PC-9 (cell line): ENCODE measurements at regions not wholly inside any gene's neighbourhood (a gene's known extent, or its start where the extent isn't known, plus 50 kb on each side); places are given as distances from the start of the nearest gene placed in this dataset.

ENCODE experiments used
- EZH2 ChIP-seq: fragments of 200-600 bp; sonication (generic); IDR thresholded peaks from 2 replicates; pipeline ENCODE4 v1.8.0; 2017; ENCODE audit warnings: antibody characterized with exemption, low read depth
- TF ChIP-seq, protein P1 (sequence below): fragments of 200-600 bp; sonication (generic); conservative IDR thresholded peaks from 2 replicates; pipeline ENCODE4 v1.6.1; 2017; ENCODE audit warnings: mixed run types, antibody characterized with exemption, mild to moderate bottlenecking, moderate library complexity

- no peak for TF ChIP-seq EZH2
- TF ChIP-seq, protein P1, sequence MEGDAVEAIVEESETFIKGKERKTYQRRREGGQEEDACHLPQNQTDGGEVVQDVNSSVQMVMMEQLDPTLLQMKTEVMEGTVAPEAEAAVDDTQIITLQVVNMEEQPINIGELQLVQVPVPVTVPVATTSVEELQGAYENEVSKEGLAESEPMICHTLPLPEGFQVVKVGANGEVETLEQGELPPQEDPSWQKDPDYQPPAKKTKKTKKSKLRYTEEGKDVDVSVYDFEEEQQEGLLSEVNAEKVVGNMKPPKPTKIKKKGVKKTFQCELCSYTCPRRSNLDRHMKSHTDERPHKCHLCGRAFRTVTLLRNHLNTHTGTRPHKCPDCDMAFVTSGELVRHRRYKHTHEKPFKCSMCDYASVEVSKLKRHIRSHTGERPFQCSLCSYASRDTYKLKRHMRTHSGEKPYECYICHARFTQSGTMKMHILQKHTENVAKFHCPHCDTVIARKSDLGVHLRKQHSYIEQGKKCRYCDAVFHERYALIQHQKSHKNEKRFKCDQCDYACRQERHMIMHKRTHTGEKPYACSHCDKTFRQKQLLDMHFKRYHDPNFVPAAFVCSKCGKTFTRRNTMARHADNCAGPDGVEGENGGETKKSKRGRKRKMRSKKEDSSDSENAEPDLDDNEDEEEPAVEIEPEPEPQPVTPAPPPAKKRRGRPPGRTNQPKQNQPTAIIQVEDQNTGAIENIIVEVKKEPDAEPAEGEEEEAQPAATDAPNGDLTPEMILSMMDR, result no peak
Measured at GRCh38 chr13:62747152-62747551, 1331.5 kb upstream of the PCDH20 start.
